ENCODE measurements at regions not wholly inside any gene's neighbourhood (a gene's known extent, or its start where the extent isn't known, plus 50 kb on each side); places are given as distances from the start of the nearest gene placed in this dataset.

DNA sequence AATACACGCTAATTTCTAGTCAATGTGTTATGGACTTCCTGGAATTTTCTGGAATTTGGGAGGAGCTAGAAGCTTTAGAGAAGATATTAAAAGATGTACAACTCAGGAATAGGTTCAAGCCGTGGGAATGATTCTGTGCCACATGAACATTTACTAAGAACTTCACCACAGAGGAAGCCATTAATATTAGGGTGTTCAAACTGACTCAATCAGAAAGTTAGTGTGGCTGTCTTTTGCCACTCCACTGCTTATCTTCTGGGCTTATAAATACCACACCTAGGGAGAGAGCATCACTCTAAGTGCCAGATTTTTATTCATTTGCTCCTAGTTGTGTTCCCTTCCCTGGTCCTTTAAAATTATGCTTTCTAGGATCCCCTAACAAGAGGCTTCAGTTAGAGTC is 409.8 kb downstream of the KCTD8 start:
- DNase-seq (ENCODE audit: insufficient read length, low spot score) (no peak), FAIRE-seq (no peak)

GRCh38 chr4:44046491-44046890 is 402.1 kb downstream of the KCTD8 start:
- TF ChIP-seq POLR2A (IDR thresholded peaks at IDR 0.05; ENCODE audit: low read depth, low read length): no peak
- FAIRE-seq: no peak
- no peak for DNase-seq (ENCODE audit: insufficient read length, low spot score)

More for the DNA sequence above, 409.8 kb downstream of the KCTD8 start:
- no peak for TF ChIP-seq POLR2A (IDR thresholded peaks at IDR 0.05; ENCODE audit: low read depth, low read length)

GRCh38 chr4:44056721-44057151 is 391.9 kb downstream of the KCTD8 start:
- no peak for TF ChIP-seq POLR2A (IDR thresholded peaks at IDR 0.05; ENCODE audit: low read depth, low read length)
- no peak for DNase-seq (ENCODE audit: insufficient read length, low spot score)
- no peak for FAIRE-seq

DNA sequence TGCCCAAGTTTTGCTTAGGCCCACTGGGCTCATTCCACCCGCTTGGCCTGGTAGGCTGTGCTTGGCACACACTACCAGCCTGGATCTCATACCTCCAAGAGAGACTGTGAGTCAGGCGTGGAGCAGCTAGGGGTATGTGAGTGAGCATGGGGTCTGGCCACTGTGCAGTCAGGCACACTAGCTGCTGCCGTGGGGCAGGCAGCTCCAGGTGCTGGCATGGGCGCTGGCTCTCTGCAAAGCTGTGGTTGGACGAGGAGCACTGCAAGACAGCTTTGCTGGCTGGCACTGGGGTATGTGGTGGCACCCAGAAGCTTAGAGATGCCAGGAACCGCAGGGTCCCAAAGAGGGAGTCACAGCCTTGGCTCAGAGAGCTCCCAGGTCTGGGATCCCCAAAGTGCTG is 377.8 kb downstream of the KCTD8 start:
- TF ChIP-seq POLR2A (IDR thresholded peaks at IDR 0.05; ENCODE audit: low read depth, low read length): no peak
- FAIRE-seq: no peak
- no peak for DNase-seq (ENCODE audit: insufficient read length, low spot score)

- no peak for FAIRE-seq
- DNase-seq (ENCODE audit: insufficient read length, low spot score): no peak
- no peak for TF ChIP-seq POLR2A (IDR thresholded peaks at IDR 0.05; ENCODE audit: low read depth, low read length)
Measured at GRCh38 chr4:44071959-44072955, 376.4 kb downstream of the KCTD8 start.

GRCh38 chr4:44086753-44087152 is 361.9 kb downstream of the KCTD8 start:
- FAIRE-seq: no peak
- no peak for TF ChIP-seq POLR2A (IDR thresholded peaks at IDR 0.05; ENCODE audit: low read depth, low read length)
- DNase-seq (ENCODE audit: insufficient read length, low spot score): no peak

DNA sequence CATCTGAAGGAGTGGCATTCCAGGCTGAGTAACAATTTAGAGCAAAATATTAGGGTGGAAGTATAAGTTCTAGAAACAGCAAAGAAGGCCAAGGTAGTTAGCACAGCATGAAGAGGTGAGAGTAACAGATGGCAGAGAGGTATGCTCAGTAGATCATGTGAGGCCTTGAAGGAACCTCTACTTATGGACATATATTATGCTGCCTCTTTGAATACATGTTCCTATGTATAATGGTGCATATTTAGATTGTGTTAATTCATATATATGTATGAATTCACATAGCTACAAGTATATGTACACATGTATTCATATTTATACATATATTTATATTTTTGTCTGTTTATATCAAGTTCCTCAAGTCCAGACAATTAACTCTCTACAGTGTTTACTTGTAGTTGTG is 355.2 kb downstream of the KCTD8 start:
- no peak for TF ChIP-seq POLR2A (IDR thresholded peaks at IDR 0.05; ENCODE audit: low read depth, low read length)
- no peak for DNase-seq (ENCODE audit: insufficient read length, low spot score)
- no peak for FAIRE-seq

- FAIRE-seq (no peak), DNase-seq (ENCODE audit: insufficient read length, low spot score) (no peak)
- TF ChIP-seq POLR2A (IDR thresholded peaks at IDR 0.05; ENCODE audit: low read depth, low read length): no peak
Measured at GRCh38 chr4:44098973-44099372, 349.6 kb downstream of the KCTD8 start.

- no peak for DNase-seq (ENCODE audit: insufficient read length, low spot score)
Measured at GRCh38 chr4:44100456-44100855, 348.2 kb downstream of the KCTD8 start.

DNA sequence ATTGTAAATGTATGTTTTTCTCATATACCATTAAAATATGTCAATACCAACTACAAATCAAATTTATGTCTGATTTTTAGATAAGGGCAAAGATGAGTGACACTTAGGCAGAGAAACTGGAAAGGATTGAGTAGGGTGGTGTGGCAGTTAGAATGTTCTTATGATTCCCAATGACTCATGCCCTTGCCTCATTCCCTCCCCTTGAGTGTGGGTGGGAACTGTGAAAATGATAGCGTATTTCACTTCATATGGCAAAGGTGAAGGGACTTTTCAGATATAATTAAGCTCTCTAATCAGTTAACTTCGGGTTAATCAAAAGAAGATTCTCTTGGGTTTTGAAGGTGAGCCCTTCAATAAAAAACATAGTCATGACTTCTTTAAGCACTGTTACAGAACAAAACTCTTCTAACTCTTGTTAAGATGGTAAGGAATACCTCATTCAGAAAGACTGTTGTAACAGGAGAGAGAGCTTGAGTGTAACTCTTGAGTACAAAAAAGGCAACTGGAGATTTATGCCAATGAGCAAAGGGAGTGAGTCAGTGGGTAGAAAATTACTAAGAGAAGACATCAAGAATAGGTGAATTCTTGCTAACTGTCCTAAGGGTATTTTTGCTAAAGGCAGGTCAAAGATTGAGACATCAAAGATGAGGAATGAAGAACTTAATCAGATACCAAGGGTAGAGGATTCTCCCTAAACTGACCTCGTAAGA is 329.5 kb downstream of the KCTD8 start:
- DNase-seq (ENCODE audit: insufficient read length, low spot score): no peak
- no peak for FAIRE-seq
- no peak for TF ChIP-seq POLR2A (IDR thresholded peaks at IDR 0.05; ENCODE audit: low read depth, low read length)

More at GRCh38 chr4:44100456-44100855, 348.2 kb downstream of the KCTD8 start:
- TF ChIP-seq POLR2A (IDR thresholded peaks at IDR 0.05; ENCODE audit: low read depth, low read length): no peak
- no peak for FAIRE-seq

DNA sequence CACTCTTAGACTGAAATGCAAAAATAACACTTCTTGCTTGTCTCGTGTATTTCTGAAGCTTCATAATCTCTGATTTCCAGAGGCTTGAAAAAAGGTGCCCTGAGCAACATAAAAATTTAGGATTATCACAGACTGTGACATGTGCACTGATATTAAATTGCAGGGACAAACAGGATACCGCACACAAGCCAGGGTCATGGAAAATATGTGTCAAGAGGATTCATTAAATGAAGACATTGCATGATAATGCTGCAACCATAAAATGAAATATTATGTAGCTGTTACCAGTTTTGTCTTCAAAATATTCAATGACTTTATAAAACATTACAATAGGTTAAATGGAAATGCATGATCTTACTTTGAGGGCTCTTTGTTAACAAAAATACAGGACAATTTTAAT is 328.0 kb downstream of the KCTD8 start:
- DNase-seq (ENCODE audit: insufficient read length, low spot score): no peak
- no peak for FAIRE-seq
- TF ChIP-seq POLR2A (IDR thresholded peaks at IDR 0.05; ENCODE audit: low read depth, low read length): no peak

DNA sequence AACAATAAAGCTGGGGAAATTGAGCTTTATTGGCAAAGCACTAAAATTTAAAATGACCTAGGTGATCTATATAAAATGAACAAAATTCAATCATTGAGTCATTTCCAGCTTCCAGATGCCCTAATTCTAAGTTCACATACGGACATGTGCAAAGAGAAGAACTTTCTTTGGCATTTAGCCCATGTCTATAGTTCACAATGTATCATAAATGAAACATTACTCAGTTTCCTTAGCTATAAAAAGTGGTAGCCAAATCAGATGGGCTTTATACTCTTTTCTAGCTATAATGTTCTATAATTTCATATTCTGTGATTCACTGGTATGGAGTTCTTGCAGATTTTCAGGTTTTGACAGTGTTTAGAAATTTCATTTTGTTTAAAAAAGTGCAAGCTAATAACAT is 327.4 kb downstream of the KCTD8 start:
- DNase-seq (ENCODE audit: insufficient read length, low spot score) (no peak), FAIRE-seq (no peak)
- no peak for TF ChIP-seq POLR2A (IDR thresholded peaks at IDR 0.05; ENCODE audit: low read depth, low read length)
